ENCODE measurements at regions not wholly inside any gene's neighbourhood (a gene's known extent, or its start where the extent isn't known, plus 50 kb on each side); places are given as distances from the start of the nearest gene placed in this dataset.

- TF ChIP-seq CTCF (IDR thresholded peaks at IDR 0.05) (no peak), POLR2A (IDR thresholded peaks at IDR 0.05) (no peak)
Observed at GRCh38 chr5:40034441-40034840, 609.7 kb upstream of the DAB2 start.
